HL-60 (cell line): ENCODE measurements at regions not wholly inside any gene's neighbourhood (a gene's known extent, or its start where the extent isn't known, plus 50 kb on each side); places are given as distances from the start of the nearest gene placed in this dataset.

Source experiments
- CTCF ChIP-seq: IDR thresholded peaks from one replicate; pipeline ENCODE4 v1.5.1; 2011; ENCODE audit warnings: low read length, control low read depth, inconsistent platforms; ENCODE audit not compliant: insufficient read depth
- GABPA ChIP-seq: IDR thresholded peaks from 2 replicates; pipeline ENCODE4 v1.6.1; 2012; ENCODE audit warnings: low read depth
- POLR2AphosphoS5 ChIP-seq: IDR thresholded peaks from 2 replicates; pipeline ENCODE4 v1.6.1; 2012; ENCODE audit warnings: low read depth
- REST ChIP-seq: IDR thresholded peaks from 2 replicates; pipeline ENCODE4 v1.6.1; 2012; ENCODE audit warnings: low read depth; ENCODE audit not compliant: insufficient replicate concordance

DNA sequence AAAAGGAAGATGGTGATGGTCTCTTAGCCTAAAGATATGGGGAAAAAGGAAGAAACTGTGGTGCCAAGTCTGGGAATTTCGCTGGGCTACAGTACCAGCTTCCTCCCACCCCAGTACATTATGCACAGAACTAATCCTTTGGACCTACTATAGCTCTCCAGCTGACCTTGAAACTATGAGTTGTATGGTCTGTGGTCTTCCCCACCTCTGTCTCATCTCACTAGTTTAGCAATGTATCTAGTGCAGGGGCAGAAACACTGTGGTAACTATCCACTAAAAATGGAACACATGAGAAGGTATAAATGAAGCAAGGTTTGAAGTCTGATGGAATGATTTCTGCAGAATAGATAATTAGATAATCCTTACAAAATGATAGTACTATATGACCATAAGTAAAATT is 190.4 kb upstream of the CCDC150 start:
- TF ChIP-seq POLR2AphosphoS5 (no peak), CTCF (no peak), GABPA (no peak), REST (no peak)
